ENCODE measurements at regions not wholly inside any gene's neighbourhood (a gene's known extent, or its start where the extent isn't known, plus 50 kb on each side); places are given as distances from the start of the nearest gene placed in this dataset.

DNA sequence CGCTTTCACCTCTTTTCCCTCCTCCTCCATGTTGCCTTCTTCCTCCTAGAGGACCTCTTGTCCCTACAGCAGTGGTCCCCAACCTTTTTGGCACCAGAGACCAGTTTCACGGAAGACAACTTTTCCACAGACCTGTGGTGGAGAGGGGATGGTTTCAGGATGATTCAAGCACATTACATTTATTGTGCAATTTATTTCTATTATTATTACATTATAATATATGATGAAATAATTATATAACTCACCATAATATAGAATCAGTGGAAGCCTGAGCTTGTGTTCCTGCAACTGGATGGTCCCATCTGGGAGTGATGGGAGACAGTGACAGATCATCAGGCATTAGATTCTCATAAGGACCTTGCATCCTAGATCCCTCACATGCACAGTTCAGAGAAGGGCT, 152.2 kb upstream of the NCKAP5 start:
- DNase-seq (ENCODE audit: low read depth), result no peak

DNA sequence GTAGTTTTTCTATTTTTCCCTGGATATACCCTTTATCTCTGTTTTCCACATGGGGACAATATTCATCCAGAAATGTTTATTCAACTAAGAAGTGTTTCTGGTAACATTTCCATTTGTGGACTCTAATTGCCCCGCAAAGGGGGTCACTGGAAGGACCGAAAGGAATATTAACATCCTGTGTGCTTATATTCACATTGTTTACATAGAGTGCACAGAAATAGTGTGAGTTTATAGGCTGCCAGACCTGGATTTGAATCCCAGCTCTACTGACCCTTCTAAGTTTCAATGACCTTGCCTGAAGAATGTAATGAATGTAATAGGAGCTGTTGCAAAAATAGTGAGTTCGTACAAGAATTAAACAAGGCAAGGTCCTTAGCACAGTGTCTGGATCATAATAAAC, 152.9 kb upstream of the NCKAP5 start:
- DNase-seq (ENCODE audit: low read depth), result no peak

- no peak for DNase-seq (ENCODE audit: low read depth)
Observed at GRCh38 chr2:133723133-133723532, 154.9 kb upstream of the NCKAP5 start.

GRCh38 chr2:133726973-133727372, 158.7 kb upstream of the NCKAP5 start:
- DNase-seq (ENCODE audit: low read depth), result no peak

- DNase-seq (ENCODE audit: low read depth), result no peak
Observed at GRCh38 chr2:133732059-133732458, 163.8 kb upstream of the NCKAP5 start.

DNA sequence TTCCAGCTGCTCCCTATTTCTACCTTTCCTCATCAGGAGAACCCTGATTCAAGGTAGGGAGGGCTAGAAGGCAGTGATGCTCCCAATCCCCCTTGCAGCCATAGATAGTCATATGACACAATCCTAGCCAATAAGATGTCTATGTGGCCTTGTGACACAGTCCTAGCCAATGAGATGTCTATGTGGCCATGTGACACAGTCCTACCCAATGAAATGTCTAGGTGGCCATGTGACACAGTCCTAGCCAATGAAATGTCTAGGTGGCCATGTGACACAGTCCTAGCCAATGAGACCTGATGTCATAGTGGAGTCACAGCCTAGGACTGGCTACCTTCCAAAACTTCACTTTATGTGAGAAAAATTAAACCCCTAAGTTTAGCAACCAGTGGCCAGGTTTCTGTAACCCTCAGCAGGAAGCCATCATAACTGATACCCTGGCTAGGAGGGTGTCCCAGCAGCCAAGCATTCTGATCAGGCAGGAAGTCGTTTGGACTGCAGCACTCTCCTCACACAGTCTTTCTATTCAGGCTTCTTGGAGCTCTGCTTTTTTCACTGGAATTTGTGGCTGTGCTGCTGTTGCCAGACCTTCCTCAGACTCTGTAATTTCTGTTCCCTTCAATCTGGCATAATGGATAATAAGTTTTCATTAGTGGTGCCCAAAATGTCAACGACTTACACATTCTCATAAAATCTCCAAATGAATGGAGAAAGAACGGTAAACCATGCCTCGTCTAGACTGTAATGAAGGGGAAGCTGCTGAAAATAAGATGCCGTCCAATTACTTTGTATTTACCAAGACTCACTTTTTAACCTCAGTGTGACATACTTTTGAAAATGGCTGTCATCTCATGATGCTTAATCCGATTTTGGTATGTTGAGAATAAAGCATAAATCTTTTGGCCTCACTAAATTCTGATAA, 165.0 kb upstream of the NCKAP5 start:
- no peak for DNase-seq (ENCODE audit: low read depth)

GRCh38 chr2:133733901-133734255, 165.6 kb upstream of the NCKAP5 start:
- no peak for DNase-seq (ENCODE audit: low read depth)

DNA sequence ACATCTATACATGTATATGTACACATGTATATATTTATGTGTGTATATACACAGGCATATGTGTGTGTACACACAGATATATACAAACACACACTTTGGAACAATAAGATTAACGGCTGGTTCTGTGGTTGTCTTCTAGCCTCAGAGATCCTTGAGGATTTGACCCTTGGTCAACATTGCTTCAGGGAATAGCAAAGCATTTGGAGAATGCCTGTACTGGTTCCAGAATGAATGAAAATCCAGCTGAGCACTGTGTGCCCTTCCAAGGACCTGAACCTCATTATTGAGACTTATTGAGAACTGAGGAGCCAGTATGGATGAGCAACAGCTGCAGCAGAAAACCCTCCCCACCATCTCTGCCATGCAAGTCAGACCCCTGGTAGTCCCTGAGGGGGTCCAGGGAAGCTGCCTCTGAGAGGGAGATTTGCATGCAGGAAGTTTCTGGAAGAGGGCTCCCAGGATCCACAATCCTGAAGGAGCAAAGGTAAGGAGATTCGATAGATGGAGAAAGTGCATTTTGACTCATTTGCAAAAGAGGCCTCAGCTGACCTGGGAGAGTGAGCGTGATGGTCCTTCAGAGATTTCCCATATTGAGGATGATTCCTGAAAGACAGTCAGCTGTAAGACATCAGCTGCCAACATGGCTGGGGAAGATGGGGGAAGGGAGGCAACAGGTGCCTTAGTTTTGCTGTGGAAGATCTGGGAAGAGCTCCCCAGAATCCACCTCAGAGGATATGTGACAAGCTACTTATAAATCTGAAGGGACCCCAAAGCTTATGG, 166.6 kb upstream of the NCKAP5 start:
- DNase-seq (ENCODE audit: low read depth), result no peak

- DNase-seq (ENCODE audit: low read depth), result no peak
Observed at GRCh38 chr2:133736674-133737073, 168.4 kb upstream of the NCKAP5 start.

- DNase-seq (ENCODE audit: low read depth), result no peak
Observed at GRCh38 chr2:133737242-133737993, 169.2 kb upstream of the NCKAP5 start.

- no peak for DNase-seq (ENCODE audit: low read depth)
Observed at GRCh38 chr2:133739039-133739438, 170.8 kb upstream of the NCKAP5 start.

DNA sequence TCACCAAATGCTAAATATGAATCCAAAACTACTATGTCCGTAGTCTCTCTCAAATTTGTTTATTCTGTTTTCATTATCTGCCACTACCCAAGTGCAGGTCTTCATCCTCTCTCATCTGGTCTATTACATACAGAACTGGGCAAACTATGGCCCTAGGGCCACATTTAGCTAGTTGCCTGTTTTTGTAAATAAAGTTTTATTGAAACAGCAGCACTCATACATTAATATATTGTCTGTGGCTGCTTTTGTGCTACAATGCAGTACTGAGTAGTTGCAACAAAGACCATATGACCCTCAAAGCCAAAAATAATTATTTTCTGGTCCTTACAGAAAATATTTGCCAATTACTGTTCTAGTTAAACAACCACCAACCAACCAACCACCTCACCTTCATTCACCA, 172.2 kb upstream of the NCKAP5 start:
- DNase-seq (ENCODE audit: low read depth), result no peak

DNA sequence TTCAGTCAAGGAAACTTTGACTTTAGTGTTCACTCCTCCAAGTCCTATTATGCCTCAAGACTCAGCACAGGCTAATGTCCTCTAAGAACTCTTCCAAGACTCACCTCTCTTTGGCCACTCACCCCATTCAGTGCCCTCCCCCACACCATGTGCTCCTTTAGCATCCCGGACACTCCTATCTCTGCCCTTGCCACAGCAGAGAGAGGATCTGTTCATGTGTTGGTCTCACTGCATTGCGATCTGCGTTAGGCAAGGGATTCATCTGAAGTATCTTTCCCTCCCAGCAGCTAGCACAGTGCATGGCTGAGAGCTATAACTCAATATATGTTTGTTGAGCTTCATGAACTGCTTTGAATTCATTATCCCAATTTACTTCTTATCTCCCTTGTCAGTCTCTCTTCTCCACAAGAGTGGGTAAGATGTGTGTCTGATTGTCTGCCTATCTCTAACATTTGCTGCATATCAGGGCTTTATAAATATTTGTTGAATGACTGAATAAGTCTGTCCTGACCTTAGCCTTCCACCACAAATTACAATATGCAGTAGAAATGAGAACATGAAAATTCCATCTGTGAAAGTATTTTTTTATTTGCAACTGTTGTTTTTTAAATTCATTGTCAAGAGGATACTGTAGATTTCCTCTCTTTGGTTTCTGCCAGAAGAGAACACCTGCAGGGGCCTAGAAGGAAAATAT, 179.9 kb upstream of the NCKAP5 start:
- DNase-seq (ENCODE audit: low read depth), result no peak

- DNase-seq (ENCODE audit: low read depth), result no peak
Observed at GRCh38 chr2:133753665-133754064, 185.4 kb upstream of the NCKAP5 start.

DNA sequence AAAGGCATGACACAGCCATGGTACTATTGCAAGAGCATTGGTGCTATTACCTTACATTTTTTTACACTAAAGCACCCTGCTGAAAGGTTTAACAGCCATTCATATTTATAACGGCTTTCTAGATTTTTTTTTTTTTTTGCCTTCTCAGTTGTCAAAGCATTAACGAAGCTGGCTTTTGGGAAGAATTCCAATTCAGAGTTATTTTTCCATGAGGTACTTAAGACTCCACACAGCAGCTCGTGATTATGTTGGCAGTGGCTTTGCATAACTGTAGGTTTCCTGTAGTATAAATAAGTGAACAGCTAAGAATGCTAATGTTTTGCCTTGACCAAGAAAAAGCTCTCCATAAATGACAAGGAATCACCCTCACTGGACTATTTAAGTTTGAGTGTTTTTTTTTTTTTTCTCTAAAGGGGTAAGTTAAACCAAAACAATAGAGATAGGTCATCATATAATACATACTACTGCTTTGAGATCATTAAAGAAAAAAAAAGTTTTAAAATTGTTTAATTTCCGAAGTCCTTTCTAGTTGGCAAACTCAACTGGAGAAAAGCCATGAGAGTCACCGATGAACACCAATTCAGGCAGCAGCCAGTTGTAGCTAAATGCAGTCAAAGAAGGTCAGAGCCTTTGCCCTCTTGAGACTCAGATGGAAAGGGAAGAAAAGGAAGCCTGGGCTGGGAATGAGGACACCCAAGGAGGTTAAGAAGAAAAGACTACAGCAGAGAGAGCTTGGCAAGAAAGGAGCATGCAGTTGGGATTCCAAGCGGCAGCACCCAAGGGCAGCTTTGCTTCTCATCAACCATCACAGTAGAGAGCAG, 187.4 kb upstream of the NCKAP5 start:
- no peak for DNase-seq (ENCODE audit: low read depth)

DNA sequence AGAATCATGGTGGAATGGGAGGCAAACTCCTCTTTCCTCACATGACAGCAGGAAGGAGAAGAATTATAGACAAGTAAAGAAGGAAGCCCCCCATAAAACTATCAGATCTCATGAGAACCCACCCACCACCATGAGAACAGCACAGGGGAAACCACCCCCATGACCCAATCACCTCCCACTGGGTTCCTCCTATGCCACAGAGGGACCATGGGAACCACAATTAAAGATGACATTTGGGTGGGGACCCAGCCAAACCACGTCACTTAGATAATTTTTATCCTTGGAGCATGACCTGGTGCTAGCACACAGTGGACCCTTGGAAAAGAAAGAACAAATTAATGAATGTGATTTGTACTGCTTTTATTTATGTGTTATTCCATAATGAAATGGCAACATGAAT, 188.6 kb upstream of the NCKAP5 start:
- no peak for DNase-seq (ENCODE audit: low read depth)

DNA sequence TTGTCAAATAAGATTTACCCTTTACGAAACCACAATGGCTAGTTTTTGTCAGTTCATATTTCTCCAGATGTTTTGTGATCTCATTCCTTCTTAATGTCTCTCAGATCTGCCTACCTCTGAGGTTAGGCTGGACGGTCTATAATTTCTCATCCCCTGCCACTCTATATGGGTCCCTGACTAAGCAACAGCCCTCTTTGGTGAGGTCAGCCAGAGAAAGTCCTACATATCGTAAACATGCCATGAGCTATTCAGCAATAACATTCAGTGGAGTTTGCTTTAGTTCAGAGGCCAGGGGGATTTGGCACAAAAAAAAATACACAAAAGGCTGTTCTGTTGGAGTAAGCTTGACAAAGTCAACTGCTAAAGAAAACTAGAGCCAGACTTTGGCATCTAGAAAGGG, 192.1 kb upstream of the NCKAP5 start:
- DNase-seq (ENCODE audit: low read depth), result no peak

DNA sequence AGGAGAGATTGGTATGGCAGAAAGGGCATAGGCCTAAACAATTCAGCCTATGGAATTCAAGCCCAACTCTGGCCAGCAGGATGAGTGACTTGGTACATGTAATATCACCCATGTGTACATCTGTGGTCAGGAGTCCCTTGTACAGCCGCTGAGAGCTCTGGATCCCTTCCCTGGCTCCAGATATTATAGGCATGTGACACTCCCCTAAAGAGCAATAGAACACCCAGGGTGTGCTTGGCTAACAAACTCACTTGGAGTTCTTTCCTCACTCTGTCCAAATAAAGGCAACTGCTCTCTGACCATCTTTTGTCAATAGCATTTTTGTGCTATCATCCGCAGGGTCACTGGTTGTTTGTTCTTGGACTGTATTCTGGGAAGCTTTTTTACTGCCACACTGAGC, 197.4 kb upstream of the NCKAP5 start:
- DNase-seq (ENCODE audit: low read depth), result no peak

GRCh38 chr2:133766164-133766832, 198.0 kb upstream of the NCKAP5 start:
- no peak for DNase-seq (ENCODE audit: low read depth)

GRCh38 chr2:133768256-133768655, 200.0 kb upstream of the NCKAP5 start:
- DNase-seq (ENCODE audit: low read depth), result no peak

All from HS-5 (cell line).